ENCODE measurements at regions not wholly inside any gene's neighbourhood (a gene's known extent, or its start where the extent isn't known, plus 50 kb on each side); places are given as distances from the start of the nearest gene placed in this dataset.

- Mint-ChIP-seq H3K27me3 (ENCODE audit: low read depth in 3 of 3) (peaks cover 0 to 5% (median 4%) of the 10 kb centered on the region in 3 donors), H3K9me3 (peaks cover 10 to 28% (median 23%) of the 10 kb centered on the region in 7 donors), H3K36me3 (peaks cover 0 to 2% of the 10 kb centered on the region in 2 donors), H3K4me1 (peaks cover 23% of the 10 kb centered on the region), H3K4me3 (no peak overlapping the region), H3K27ac (no peak overlapping the region)
- no peak for TF ChIP-seq CTCF (IDR thresholded peaks at IDR 0.05)
- Histone ChIP-seq H4K20me1 (ENCODE audit: insufficient read depth, low read length) (no peaks in the 10 kb centered on the region), H3K4me2 (replicated peaks; ENCODE audit: extremely low read depth, low read length, poor library complexity, severe bottlenecking) (no peak overlapping the region), H3K27ac (ENCODE audit: low read depth in 1 of 2, low read length in 2 of 2) (no peak overlapping the region), H3K27me3 (ENCODE audit: control insufficient read depth in 2 of 2, insufficient read depth in 2 of 2, low read length in 2 of 2) (no peaks in the 10 kb centered on the region), H3K9me3 (replicated peaks in 1 of 2; ENCODE audit: control insufficient read depth in 1 of 2, insufficient read depth in 1 of 2, low read length in 2 of 2) (peaks cover 13 to 20% of the 10 kb centered on the region in 2 donors), H3K79me2 (ENCODE audit: insufficient read depth, low read length) (no peaks in the 10 kb centered on the region), H3K36me3 (replicated peaks in 1 of 2; ENCODE audit: control insufficient read depth in 1 of 2, insufficient read depth in 2 of 2, low read length in 2 of 2) (no peaks in the 10 kb centered on the region), H3K4me3 (replicated peaks in 1 of 3; ENCODE audit: low read depth in 2 of 3, low read length in 3 of 3) (no peak overlapping the region), H2AFZ (ENCODE audit: insufficient read depth, low read depth, low read length, poor library complexity, severe bottlenecking) (no peak overlapping the region), H3K9ac (ENCODE audit: insufficient read depth, low read length, poor library complexity, severe bottlenecking) (no peak overlapping the region), H3K4me1 (ENCODE audit: control insufficient read depth in 1 of 2, insufficient read depth in 2 of 2, low read length in 2 of 2) (peaks cover 17 to 20% of the 10 kb centered on the region in 2 donors)
- intact Hi-C loops (cut with micrococcal nuclease) = no loop called here
- no peak for DNase-seq
- WGBS (ENCODE audit: insufficient coverage) = no CpG with 5 or more reads among the region's 2 CpGs
These were observed 88.6 kb downstream of the B3GNT2 start for GRCh38 chr2:62284471-62284870.

- H3K36me3 Mint-ChIP-seq = peaks cover 0 to 2% of the 10 kb centered on the region in 2 donors
- H3K4me1 ChIP-seq (ENCODE audit: control insufficient read depth in 1 of 2, insufficient read depth in 2 of 2, low read length in 2 of 2) = peaks cover 11% of the 10 kb centered on the region in 2 donors
- no peaks in the 10 kb centered on the region for H3K27me3 ChIP-seq (ENCODE audit: control insufficient read depth in 2 of 2, insufficient read depth in 2 of 2, low read length in 2 of 2)
- H3K9ac ChIP-seq (ENCODE audit: insufficient read depth, low read length, poor library complexity, severe bottlenecking) = no peak overlapping the region
- no peaks in the 10 kb centered on the region for H4K20me1 ChIP-seq (ENCODE audit: insufficient read depth, low read length)
- 100% methylated on average over 1 of the region's 1 CpG for WGBS (ENCODE audit: insufficient coverage)
- no peak overlapping the region for H3K4me2 ChIP-seq (replicated peaks; ENCODE audit: extremely low read depth, low read length, poor library complexity, severe bottlenecking)
- no peak overlapping the region for H3K27ac Mint-ChIP-seq
- no peak overlapping the region for H3K27ac ChIP-seq (ENCODE audit: low read depth in 1 of 2, low read length in 2 of 2)
- no peaks in the 10 kb centered on the region for H3K79me2 ChIP-seq (ENCODE audit: insufficient read depth, low read length)
- TF ChIP-seq CTCF (IDR thresholded peaks at IDR 0.05) = no peak
- H3K9me3 ChIP-seq (replicated peaks in 1 of 2; ENCODE audit: control insufficient read depth in 1 of 2, insufficient read depth in 1 of 2, low read length in 2 of 2) = peaks cover 19 to 30% of the 10 kb centered on the region in 2 donors
- no peak overlapping the region for H2AFZ ChIP-seq (ENCODE audit: insufficient read depth, low read depth, low read length, poor library complexity, severe bottlenecking)
- H3K4me3 ChIP-seq (replicated peaks in 1 of 3; ENCODE audit: low read depth in 2 of 3, low read length in 3 of 3) = no peak overlapping the region
- peaks cover 0 to 5% (median 4%) of the 10 kb centered on the region in 3 donors for H3K27me3 Mint-ChIP-seq (ENCODE audit: low read depth in 3 of 3)
- intact Hi-C loops (cut with micrococcal nuclease) = no loop called here
- H3K9me3 Mint-ChIP-seq = peaks cover 12 to 33% (median 31%) of the 10 kb centered on the region in 7 donors
- no peak overlapping the region for H3K4me3 Mint-ChIP-seq
- no peaks in the 10 kb centered on the region for H3K36me3 ChIP-seq (replicated peaks in 1 of 2; ENCODE audit: control insufficient read depth in 1 of 2, insufficient read depth in 2 of 2, low read length in 2 of 2)
- H3K4me1 Mint-ChIP-seq = peaks cover 13% of the 10 kb centered on the region
- no peak for DNase-seq
These were observed 87.2 kb downstream of the B3GNT2 start for GRCh38 chr2:62283147-62283546.

All from CD14-positive monocyte (primary cell).